ENCODE measurements at regions not wholly inside any gene's neighbourhood (a gene's known extent, or its start where the extent isn't known, plus 50 kb on each side); places are given as distances from the start of the nearest gene placed in this dataset.

DNA sequence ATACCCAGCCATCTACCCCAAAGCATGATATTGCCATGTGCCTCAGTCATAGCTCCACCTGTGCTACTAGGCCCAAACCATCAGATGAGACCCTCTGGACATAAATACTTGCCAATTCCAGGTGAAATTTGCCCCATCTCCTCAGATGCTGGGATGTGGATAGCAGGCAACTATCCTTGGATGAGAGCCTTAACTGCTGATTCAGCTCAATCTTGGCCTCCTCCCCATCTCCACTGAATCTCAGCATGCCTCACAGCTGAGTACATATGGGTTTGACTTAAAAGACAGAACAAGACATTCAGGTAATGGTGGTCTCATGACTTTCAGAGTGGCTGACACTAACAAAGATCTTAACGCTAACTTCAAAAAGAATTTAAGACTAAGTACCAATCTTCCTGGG, 50.8 kb upstream of the KLHL13 start:
- Mint-ChIP-seq H3K36me3 (ENCODE audit: insufficient read depth) (no peaks in the 10 kb centered on the region), H3K9me3 (no peaks in the 10 kb centered on the region), H3K27me3 (ENCODE audit: low read depth) (no peaks in the 10 kb centered on the region), H3K4me1 (ENCODE audit: low read depth) (no peaks in the 10 kb centered on the region), H3K4me3 (no peak overlapping the region)
- ATAC-seq (no peak), DNase-seq (no peak)

- Mint-ChIP-seq H3K36me3 (ENCODE audit: insufficient read depth) (no peaks in the 10 kb centered on the region), H3K4me1 (ENCODE audit: low read depth) (no peaks in the 10 kb centered on the region), H3K27me3 (ENCODE audit: low read depth) (no peaks in the 10 kb centered on the region), H3K9me3 (no peaks in the 10 kb centered on the region), H3K4me3 (no peak overlapping the region)
- DNase-seq (no peak), ATAC-seq (no peak)
Measured at GRCh38 chrX:118171356-118171755, 54.7 kb upstream of the KLHL13 start.

DNA sequence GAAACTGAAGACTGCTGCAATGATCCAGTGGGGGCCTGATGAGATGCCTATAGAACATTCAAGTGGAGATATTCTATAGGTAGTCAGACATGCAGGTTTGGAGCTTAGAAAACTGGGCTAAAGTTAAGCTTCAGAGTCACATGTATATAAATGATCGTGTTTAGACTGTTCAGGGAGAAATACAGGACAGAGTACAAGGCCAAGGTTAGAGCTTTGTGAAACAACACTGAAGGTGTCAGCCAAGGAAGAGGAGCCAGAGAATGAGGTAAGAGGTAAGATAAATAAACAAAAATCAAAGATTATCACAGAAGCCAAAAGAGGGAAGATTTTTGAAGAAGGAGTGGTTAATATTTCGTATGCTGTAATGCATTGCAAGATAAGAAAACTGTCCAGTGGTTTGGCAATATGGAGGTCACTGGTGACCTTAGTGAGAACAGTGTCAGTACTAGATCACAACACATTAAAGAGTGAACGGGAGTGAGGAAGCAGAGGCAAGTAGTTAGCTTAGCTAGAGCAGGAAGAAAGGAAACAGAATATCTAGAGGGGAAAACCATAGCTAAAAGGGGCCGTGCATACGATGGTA, 58.0 kb upstream of the KLHL13 start:
- no peak for ATAC-seq
- no peaks in the 10 kb centered on the region for H3K9me3 Mint-ChIP-seq
- no peaks in the 10 kb centered on the region for H3K36me3 Mint-ChIP-seq (ENCODE audit: insufficient read depth)
- no peaks in the 10 kb centered on the region for H3K27me3 Mint-ChIP-seq (ENCODE audit: low read depth)
- no peak overlapping the region for H3K4me3 Mint-ChIP-seq
- no peak for DNase-seq
- H3K4me1 Mint-ChIP-seq (ENCODE audit: low read depth), result no peaks in the 10 kb centered on the region

- Mint-ChIP-seq H3K9me3 (no peaks in the 10 kb centered on the region), H3K27me3 (ENCODE audit: low read depth) (no peaks in the 10 kb centered on the region), H3K4me1 (ENCODE audit: low read depth) (no peaks in the 10 kb centered on the region), H3K4me3 (no peak overlapping the region), H3K36me3 (ENCODE audit: insufficient read depth) (no peaks in the 10 kb centered on the region)
- ATAC-seq (no peak), DNase-seq (no peak)
Measured at GRCh38 chrX:118177708-118178107, 61.1 kb upstream of the KLHL13 start.

DNA sequence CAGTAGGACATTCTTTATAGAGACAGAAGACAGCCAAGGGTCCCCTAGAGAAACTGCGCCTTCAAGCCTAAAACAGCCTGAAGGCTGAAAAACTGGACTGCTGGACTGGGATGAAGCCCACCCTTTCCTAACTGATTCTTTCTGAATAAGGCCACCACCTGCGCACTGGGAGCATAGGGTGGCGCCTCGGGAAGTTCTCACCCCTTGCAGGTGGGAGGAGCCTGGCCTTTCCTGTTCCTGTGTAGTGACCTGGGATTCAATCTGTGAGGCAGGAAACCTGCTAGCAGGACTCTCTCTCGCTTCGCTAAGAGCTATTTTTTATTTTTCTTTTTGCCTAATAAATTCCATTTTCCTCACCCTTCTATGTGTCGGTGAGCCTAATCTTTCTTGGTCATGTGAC, 61.8 kb upstream of the KLHL13 start:
- Mint-ChIP-seq H3K4me1 (ENCODE audit: low read depth) (no peaks in the 10 kb centered on the region), H3K4me3 (no peak overlapping the region), H3K9me3 (no peaks in the 10 kb centered on the region), H3K27me3 (ENCODE audit: low read depth) (no peaks in the 10 kb centered on the region), H3K36me3 (ENCODE audit: insufficient read depth) (no peaks in the 10 kb centered on the region)
- ATAC-seq (no peak), DNase-seq (no peak)

- Mint-ChIP-seq H3K4me3 (no peak overlapping the region), H3K9me3 (peaks cover 6% of the 10 kb centered on the region), H3K27me3 (ENCODE audit: low read depth) (no peaks in the 10 kb centered on the region), H3K36me3 (ENCODE audit: insufficient read depth) (no peaks in the 10 kb centered on the region), H3K4me1 (ENCODE audit: low read depth) (no peaks in the 10 kb centered on the region)
- no peak for ATAC-seq
- no peak for DNase-seq
Measured at GRCh38 chrX:118179161-118179560, 62.6 kb upstream of the KLHL13 start.

DNA sequence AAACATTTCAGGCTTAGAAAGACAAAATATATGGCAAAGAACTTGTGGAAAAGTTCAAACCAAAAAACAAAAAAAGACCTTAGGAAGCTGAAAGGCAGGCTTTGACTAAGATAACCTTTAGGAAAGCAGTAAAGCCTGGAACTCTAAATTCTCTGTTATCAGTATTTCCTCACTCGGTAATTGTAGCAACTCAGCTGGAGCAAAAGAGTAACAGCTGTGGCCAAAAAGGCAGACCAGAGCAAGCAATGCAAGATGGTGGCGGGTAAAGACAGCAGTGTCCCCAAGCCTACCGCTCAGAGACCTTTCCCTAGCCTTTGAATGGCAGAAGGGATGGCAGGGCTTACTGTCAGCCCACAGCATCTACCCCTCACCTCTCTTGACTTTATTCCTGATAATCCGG, 63.1 kb upstream of the KLHL13 start:
- no peak overlapping the region for H3K4me3 Mint-ChIP-seq
- no peaks in the 10 kb centered on the region for H3K4me1 Mint-ChIP-seq (ENCODE audit: low read depth)
- no peaks in the 10 kb centered on the region for H3K36me3 Mint-ChIP-seq (ENCODE audit: insufficient read depth)
- H3K27me3 Mint-ChIP-seq (ENCODE audit: low read depth), result no peaks in the 10 kb centered on the region
- H3K9me3 Mint-ChIP-seq, result peaks cover 6% of the 10 kb centered on the region
- no peak for ATAC-seq
- no peak for DNase-seq

DNA sequence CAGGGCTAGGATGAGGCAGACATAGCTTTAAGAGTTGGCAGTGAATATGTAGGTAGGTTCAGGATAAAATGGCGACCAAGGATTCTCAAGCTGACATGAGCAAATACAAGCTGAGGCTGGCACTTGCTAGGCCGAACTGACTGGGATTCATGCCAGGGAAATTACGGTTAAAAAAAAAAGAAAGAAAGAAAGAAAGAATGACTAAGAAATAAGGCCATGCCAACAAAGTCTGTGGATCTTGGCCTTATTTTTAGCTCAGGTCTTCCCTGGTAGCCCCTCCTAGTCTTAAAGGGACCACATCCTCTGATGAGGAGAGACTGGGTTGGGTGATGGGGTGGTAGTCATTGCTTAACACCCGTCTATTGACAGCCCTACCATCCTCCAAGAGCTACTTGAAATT, 64.4 kb upstream of the KLHL13 start:
- no peak for DNase-seq
- Mint-ChIP-seq H3K9me3 (peaks cover 6% of the 10 kb centered on the region), H3K4me1 (ENCODE audit: low read depth) (no peaks in the 10 kb centered on the region), H3K27me3 (ENCODE audit: low read depth) (no peaks in the 10 kb centered on the region), H3K4me3 (no peak overlapping the region), H3K36me3 (ENCODE audit: insufficient read depth) (no peaks in the 10 kb centered on the region)
- no peak for ATAC-seq

DNA sequence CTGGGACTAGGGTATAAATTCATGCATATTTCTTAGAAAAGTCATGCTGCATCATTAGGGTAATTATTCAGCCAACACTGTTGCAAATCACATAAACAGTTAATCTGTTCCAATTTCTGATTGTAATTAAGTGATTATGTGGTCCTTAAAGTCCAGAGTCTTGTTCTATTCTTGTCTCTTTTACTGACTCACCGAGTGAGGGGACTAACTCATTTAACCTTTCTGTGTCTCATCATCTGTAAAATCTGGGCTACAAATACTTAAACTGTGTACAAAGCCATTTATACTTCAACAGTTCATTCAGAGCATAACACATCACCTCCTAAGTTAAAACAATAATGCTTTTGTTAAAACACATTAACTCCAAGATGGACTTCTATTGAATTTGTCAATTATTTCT, 65.4 kb upstream of the KLHL13 start:
- H3K9me3 Mint-ChIP-seq, result peaks cover 6% of the 10 kb centered on the region
- ATAC-seq (no peak), DNase-seq (no peak)
- H3K27me3 Mint-ChIP-seq (ENCODE audit: low read depth), result no peaks in the 10 kb centered on the region
- H3K36me3 Mint-ChIP-seq (ENCODE audit: insufficient read depth), result no peaks in the 10 kb centered on the region
- H3K4me1 Mint-ChIP-seq (ENCODE audit: low read depth), result no peaks in the 10 kb centered on the region
- no peak overlapping the region for H3K4me3 Mint-ChIP-seq

DNA sequence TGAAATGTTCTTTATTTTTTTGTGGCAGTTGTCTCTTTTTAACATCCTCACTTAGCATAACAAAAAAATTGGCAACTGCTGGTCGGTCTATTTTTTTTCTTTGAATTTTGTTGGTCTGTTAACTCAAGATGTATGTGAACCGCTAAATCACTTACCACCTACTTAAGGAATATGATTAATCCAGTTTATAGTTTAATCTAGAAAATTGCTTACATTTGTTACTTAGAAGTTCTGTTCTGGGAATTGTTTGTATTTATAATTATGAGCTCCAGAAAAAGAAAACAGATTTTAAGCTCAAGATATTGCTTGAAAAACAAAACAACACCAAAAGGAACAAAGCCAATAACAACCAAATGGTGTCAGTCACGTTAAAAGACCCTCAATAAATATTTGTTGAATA, 66.1 kb upstream of the KLHL13 start:
- H3K4me3 Mint-ChIP-seq, result no peak overlapping the region
- H3K36me3 Mint-ChIP-seq (ENCODE audit: insufficient read depth), result no peaks in the 10 kb centered on the region
- no peaks in the 10 kb centered on the region for H3K27me3 Mint-ChIP-seq (ENCODE audit: low read depth)
- ATAC-seq, result no peak
- DNase-seq, result no peak
- peaks cover 6% of the 10 kb centered on the region for H3K9me3 Mint-ChIP-seq
- H3K4me1 Mint-ChIP-seq (ENCODE audit: low read depth), result no peaks in the 10 kb centered on the region

DNA sequence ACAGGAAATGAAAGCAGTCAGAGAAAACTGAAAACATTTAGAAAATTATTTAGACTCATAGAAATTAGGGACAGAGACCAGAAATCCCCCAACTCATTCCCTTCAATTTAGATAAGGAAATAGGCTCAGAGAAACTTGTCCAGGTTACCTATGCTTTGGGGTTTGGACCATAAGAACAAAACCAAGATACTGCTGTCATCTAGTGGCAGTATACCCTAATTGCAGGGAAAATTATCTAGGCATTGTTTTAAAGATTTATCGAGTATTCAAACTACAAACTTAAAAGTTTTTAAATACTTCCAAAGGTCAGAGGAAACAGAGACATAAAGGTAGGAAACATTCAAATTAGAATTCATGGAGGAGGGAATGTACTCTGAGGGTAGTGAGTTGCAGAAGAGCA, 67.0 kb upstream of the KLHL13 start:
- no peaks in the 10 kb centered on the region for H3K27me3 Mint-ChIP-seq (ENCODE audit: low read depth)
- ATAC-seq (no peak), DNase-seq (no peak)
- no peak overlapping the region for H3K4me3 Mint-ChIP-seq
- no peaks in the 10 kb centered on the region for H3K4me1 Mint-ChIP-seq (ENCODE audit: low read depth)
- no peaks in the 10 kb centered on the region for H3K36me3 Mint-ChIP-seq (ENCODE audit: insufficient read depth)
- H3K9me3 Mint-ChIP-seq, result peaks cover 6% of the 10 kb centered on the region

GRCh38 chrX:118187100-118187499, 70.5 kb upstream of the KLHL13 start:
- H3K9me3 Mint-ChIP-seq, result peaks cover 6% of the 10 kb centered on the region
- no peak overlapping the region for H3K4me3 Mint-ChIP-seq
- no peaks in the 10 kb centered on the region for H3K4me1 Mint-ChIP-seq (ENCODE audit: low read depth)
- no peaks in the 10 kb centered on the region for H3K36me3 Mint-ChIP-seq (ENCODE audit: insufficient read depth)
- ATAC-seq (no peak), DNase-seq (no peak)
- no peaks in the 10 kb centered on the region for H3K27me3 Mint-ChIP-seq (ENCODE audit: low read depth)

DNA sequence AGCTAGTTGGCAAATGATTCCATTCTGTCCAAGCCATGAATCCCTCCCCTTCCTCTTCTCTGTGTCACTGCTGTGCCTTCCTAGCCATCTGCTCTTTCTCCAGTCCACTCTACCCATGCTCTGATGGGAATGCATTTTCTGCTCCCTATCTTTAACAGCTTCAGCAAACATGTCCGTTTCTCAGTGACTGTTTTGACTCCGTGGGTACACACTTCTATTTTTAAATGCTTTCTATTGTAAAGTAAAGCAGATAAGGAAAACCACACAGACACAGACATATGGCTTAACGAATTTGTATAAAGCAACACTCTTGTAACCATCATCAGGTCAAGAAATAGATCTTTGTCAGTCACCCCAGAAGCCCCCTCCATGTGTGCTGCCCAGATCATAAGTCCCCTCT, 72.4 kb upstream of the KLHL13 start:
- DNase-seq (no peak), ATAC-seq (no peak)
- Mint-ChIP-seq H3K36me3 (ENCODE audit: insufficient read depth) (no peaks in the 10 kb centered on the region), H3K27me3 (ENCODE audit: low read depth) (no peaks in the 10 kb centered on the region), H3K9me3 (peaks cover 2% of the 10 kb centered on the region), H3K4me1 (ENCODE audit: low read depth) (no peaks in the 10 kb centered on the region), H3K4me3 (no peak overlapping the region)

GRCh38 chrX:118189628-118190027, 73.0 kb upstream of the KLHL13 start:
- no peaks in the 10 kb centered on the region for H3K36me3 Mint-ChIP-seq (ENCODE audit: insufficient read depth)
- no peak overlapping the region for H3K4me3 Mint-ChIP-seq
- no peaks in the 10 kb centered on the region for H3K27me3 Mint-ChIP-seq (ENCODE audit: low read depth)
- DNase-seq, result no peak
- ATAC-seq, result no peak
- H3K4me1 Mint-ChIP-seq (ENCODE audit: low read depth), result no peaks in the 10 kb centered on the region
- no peaks in the 10 kb centered on the region for H3K9me3 Mint-ChIP-seq

GRCh38 chrX:118197730-118198129, 81.1 kb upstream of the KLHL13 start:
- Mint-ChIP-seq H3K4me1 (ENCODE audit: low read depth) (no peaks in the 10 kb centered on the region), H3K36me3 (ENCODE audit: insufficient read depth) (no peaks in the 10 kb centered on the region), H3K27me3 (ENCODE audit: low read depth) (no peaks in the 10 kb centered on the region), H3K4me3 (no peak overlapping the region), H3K9me3 (no peaks in the 10 kb centered on the region)
- no peak for DNase-seq
- ATAC-seq, result no peak

GRCh38 chrX:118198577-118198976, 82.0 kb upstream of the KLHL13 start:
- DNase-seq (no peak), ATAC-seq (no peak)
- Mint-ChIP-seq H3K4me1 (ENCODE audit: low read depth) (no peaks in the 10 kb centered on the region), H3K27me3 (ENCODE audit: low read depth) (no peaks in the 10 kb centered on the region), H3K36me3 (ENCODE audit: insufficient read depth) (no peaks in the 10 kb centered on the region), H3K9me3 (no peaks in the 10 kb centered on the region), H3K4me3 (no peak overlapping the region)

All from activated T-cell treated with anti-CD3 and anti-CD28 coated beads, Interleukin-2, amount 50 U/mL, for 4 hours (primary cell).